GM21786 (cell line): ENCODE measurements at regions not wholly inside any gene's neighbourhood (a gene's known extent, or its start where the extent isn't known, plus 50 kb on each side); places are given as distances from the start of the nearest gene placed in this dataset.
"Not testable (repeated sequence)": the region's sequence is repeated elsewhere in the genome, so short reads cannot be mapped to it uniquely, and the experiment has no call there.

Source experiments
- ATAC-seq: cut with Tn5 transposase; IDR thresholded peaks from one replicate; pipeline ENCODE4 v1.9.1; 2021; ENCODE audit not compliant: unreplicated experiment

- no peak for ATAC-seq
These were observed 50.8 kb upstream of the BOD1L1 start for GRCh38 chr4:13678186-13678924.

- ATAC-seq: no peak
These were observed 54.0 kb upstream of the BOD1L1 start for GRCh38 chr4:13681570-13681969.

- no peak for ATAC-seq
These were observed 66.7 kb upstream of the BOD1L1 start for GRCh38 chr4:13694256-13694655.

GRCh38 chr4:13698296-13698695, 70.8 kb upstream of the BOD1L1 start:
- no peak for ATAC-seq

GRCh38 chr4:13700021-13700857, 72.7 kb upstream of the BOD1L1 start:
- no peak for ATAC-seq

- ATAC-seq: not testable (repeated sequence)
These were observed 73.3 kb upstream of the BOD1L1 start for GRCh38 chr4:13700858-13701140.

- no peak for ATAC-seq
These were observed 74.5 kb upstream of the BOD1L1 start for GRCh38 chr4:13701937-13702446.

GRCh38 chr4:13703096-13703495, 75.6 kb upstream of the BOD1L1 start:
- no peak for ATAC-seq

- ATAC-seq: no peak
These were observed 76.5 kb upstream of the BOD1L1 start for GRCh38 chr4:13704035-13704434.

GRCh38 chr4:13704761-13705160, 77.2 kb upstream of the BOD1L1 start:
- no peak for ATAC-seq

GRCh38 chr4:13705521-13706041, 78.1 kb upstream of the BOD1L1 start:
- ATAC-seq: no peak

- no peak for ATAC-seq
These were observed 78.6 kb upstream of the BOD1L1 start for GRCh38 chr4:13706120-13706519.

- ATAC-seq: no peak
These were observed 79.2 kb upstream of the BOD1L1 start for GRCh38 chr4:13706716-13707115.

- ATAC-seq: no peak
These were observed 82.8 kb upstream of the BOD1L1 start for GRCh38 chr4:13710246-13710885.

GRCh38 chr4:13711233-13711785, 83.8 kb upstream of the BOD1L1 start:
- no peak for ATAC-seq

GRCh38 chr4:13721894-13722293, 94.4 kb upstream of the BOD1L1 start:
- no peak for ATAC-seq

GRCh38 chr4:13722649-13723048, 95.1 kb upstream of the BOD1L1 start:
- no peak for ATAC-seq

- no peak for ATAC-seq
These were observed 101.2 kb upstream of the BOD1L1 start for GRCh38 chr4:13728761-13729160.

GRCh38 chr4:13731019-13731418, 103.5 kb upstream of the BOD1L1 start:
- ATAC-seq: no peak

- ATAC-seq: no peak
These were observed 106.3 kb upstream of the BOD1L1 start for GRCh38 chr4:13733817-13734216.

- no peak for ATAC-seq
These were observed 123.1 kb upstream of the BOD1L1 start for GRCh38 chr4:13750594-13750993.
